SK-N-SH treated with all-trans-retinoic acid at 6 μM for 48 hours (cell line): ENCODE measurements at regions not wholly inside any gene's neighbourhood (a gene's known extent, or its start where the extent isn't known, plus 50 kb on each side); places are given as distances from the start of the nearest gene placed in this dataset.

ENCODE experiments used
- ARNTL ChIP-seq: fragments of 450-650 bp; formaldehyde crosslinking; IDR thresholded peaks from 2 replicates; pipeline ENCODE4 v1.5.0; 2020; ENCODE audit warnings: low read depth, mild to moderate bottlenecking, moderate library complexity, borderline replicate concordance
- CREB5 ChIP-seq: fragments of 250-450 bp; sonication (Bioruptor Pico); IDR thresholded peaks from 2 replicates; pipeline ENCODE4 v1.5.1; 2020; ENCODE audit warnings: low read depth, mild to moderate bottlenecking, moderate library complexity
- CSDC2 ChIP-seq: fragments of 250-450 bp; sonication (Bioruptor Pico); IDR thresholded peaks from 2 replicates; pipeline ENCODE4 v1.5.0; 2020; ENCODE audit warnings: mild to moderate bottlenecking, moderate library complexity
- ISL1 ChIP-seq: fragments of 250-450 bp; sonication (Bioruptor Pico); IDR thresholded peaks from 2 replicates; pipeline ENCODE4 v2.1.2; 2022; ENCODE audit warnings: mild to moderate bottlenecking, moderate library complexity
- PATZ1 ChIP-seq: fragments of 250-450 bp; sonication (Bioruptor Pico); IDR thresholded peaks from 2 replicates; pipeline ENCODE4 v1.8.0; 2020; ENCODE audit warnings: mild to moderate bottlenecking, moderate library complexity, borderline replicate concordance
- PPARA ChIP-seq: fragments of 250-450 bp; sonication (Bioruptor Pico); IDR thresholded peaks from 2 replicates; pipeline ENCODE4 v1.5.0; 2020; ENCODE audit warnings: mild to moderate bottlenecking, borderline replicate concordance
- RARB ChIP-seq: fragments of 250-450 bp; sonication (Bioruptor Pico); IDR thresholded peaks from 2 replicates; pipeline ENCODE4 v1.8.0; 2021; ENCODE audit warnings: mild to moderate bottlenecking, moderate library complexity
- ZFP30 ChIP-seq: fragments of 450-650 bp; formaldehyde crosslinking; IDR thresholded peaks from 2 replicates; pipeline ENCODE4 v1.5.0; 2022; ENCODE audit warnings: mild to moderate bottlenecking, moderate library complexity

GRCh38 chr7:131792311-131792710 is 235.9 kb upstream of the PODXL start:
- TF ChIP-seq CREB5 (no peak), ARNTL (CRISPR knock-in tag) (no peak), RARB (CRISPR knock-in tag) (no peak), ZFP30 (no peak), CSDC2 (no peak), ISL1 (CRISPR knock-in tag) (no peak), PATZ1 (CRISPR knock-in tag) (no peak), PPARA (CRISPR knock-in tag) (no peak)
